Lung (tissue), 11 donors: ENCODE measurements at regions not wholly inside any gene's neighbourhood (a gene's known extent, or its start where the extent isn't known, plus 50 kb on each side); places are given as distances from the start of the nearest gene placed in this dataset.

Source experiments
- ATAC-seq: fragments of 200-7000 bp; cut with Tn5 transposase; one replicate; pipeline ENCODE4 v1.9.1; 2020; ENCODE audit warnings: moderate number of reproducible peaks; ENCODE audit not compliant: insufficient read depth, low FRiP score
- DNase-seq, 3 donors: peaks; one replicate each; pipeline ENCODE4 v3.0.0-alpha.2; 2013 to 2017
- H3K27ac ChIP-seq, 2 donors: one replicate each; pipeline ENCODE4 v1.5.1; 2013; ENCODE audit warnings: mild to moderate bottlenecking in 2 of 2, moderate library complexity in 2 of 2, control low read depth in 1 of 2, inconsistent platforms in 1 of 2, low read depth in 1 of 2, low read length in 1 of 2
- H3K27me3 ChIP-seq, 3 donors: one replicate each; pipeline ENCODE4 v1.5.1; 2013; ENCODE audit warnings: low read length in 2 of 3; ENCODE audit not compliant: control insufficient read depth in 3 of 3, insufficient read depth in 3 of 3
- H3K36me3 ChIP-seq, 4 donors: one replicate each; pipeline ENCODE4 v1.5.1; 2013; ENCODE audit warnings: low read length in 4 of 4, mild to moderate bottlenecking in 1 of 4, moderate library complexity in 1 of 4; ENCODE audit not compliant: control insufficient read depth in 4 of 4, insufficient read depth in 4 of 4
- H3K4me1 ChIP-seq, 5 donors: one replicate each; pipeline ENCODE4 v1.5.1; 2013; ENCODE audit warnings: low read length in 5 of 5, mild to moderate bottlenecking in 2 of 5, moderate library complexity in 1 of 5; ENCODE audit not compliant: control insufficient read depth in 5 of 5, insufficient read depth in 5 of 5
- H3K4me3 ChIP-seq: one replicate; pipeline ENCODE4 v1.5.1; 2013; ENCODE audit warnings: mild to moderate bottlenecking, control low read depth, moderate library complexity
- H3K9ac ChIP-seq, 2 donors: one replicate each; pipeline ENCODE4 v1.5.1; 2013; ENCODE audit warnings: low read length in 2 of 2, control low read depth in 1 of 2; ENCODE audit not compliant: insufficient read depth in 1 of 2
- H3K9me3 ChIP-seq, 4 donors: one replicate each; pipeline ENCODE4 v1.5.1; 2013; ENCODE audit warnings: low read length in 3 of 4, mild to moderate bottlenecking in 1 of 4, moderate library complexity in 1 of 4; ENCODE audit not compliant: control insufficient read depth in 4 of 4, insufficient read depth in 3 of 4
- WGBS, 2 donors: extraction: QIAGEN DNeasy Blood & Tissue Kit; methylation state at CpG; one replicate each; pipeline ENCODE4 v1.1.7; 2013; 5-methylcytosine and 5-hydroxymethylcytosine counted together
- TF ChIP-seq, protein P1 (sequence below): IDR thresholded peaks from 2 replicates; pipeline ENCODE4 v1.5.1; 2012; ENCODE audit warnings: mild to moderate bottlenecking; ENCODE audit errors: control extremely low read depth, extremely low read depth
- donor health status: control.
- donor health status: control.
- donor health status: Bipolar disorder and iron deficiency.
- donor health status: healthy.
- donor health status: DM: yes; HTN: yes; CAD: no.

DNA sequence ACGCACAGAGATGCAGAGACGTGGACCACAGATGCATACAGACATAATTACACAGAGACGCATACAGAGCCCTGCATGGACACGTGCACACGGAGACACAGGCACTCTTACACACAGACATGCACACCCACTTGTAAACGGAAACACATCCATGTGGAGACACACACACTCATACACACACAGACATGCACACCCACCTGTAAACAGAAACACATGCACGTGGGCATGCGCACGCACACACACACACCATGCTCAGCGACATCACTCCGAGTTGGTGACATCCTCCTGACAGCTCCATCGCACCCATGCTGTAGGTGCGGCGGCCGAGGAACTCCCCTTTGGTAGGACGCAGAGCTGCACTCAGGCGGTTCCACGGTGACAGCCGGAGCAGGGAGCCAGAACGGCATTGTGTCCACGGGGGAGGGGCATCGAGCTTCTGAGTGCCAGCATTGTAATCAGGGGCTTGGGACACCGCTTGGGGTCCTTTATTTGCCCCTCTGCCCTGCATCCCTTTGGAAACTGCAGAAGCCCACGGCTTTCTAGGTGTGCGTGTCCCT, 233.5 kb downstream of the RBFOX3 start:
- H3K9me3 ChIP-seq: no peaks in the 10 kb centered on the region
- H3K4me3 ChIP-seq: no peak overlapping the region
- peaks cover 0 to 41% (median 4%) of the 10 kb centered on the region in 3 donors for H3K27me3 ChIP-seq

DNA sequence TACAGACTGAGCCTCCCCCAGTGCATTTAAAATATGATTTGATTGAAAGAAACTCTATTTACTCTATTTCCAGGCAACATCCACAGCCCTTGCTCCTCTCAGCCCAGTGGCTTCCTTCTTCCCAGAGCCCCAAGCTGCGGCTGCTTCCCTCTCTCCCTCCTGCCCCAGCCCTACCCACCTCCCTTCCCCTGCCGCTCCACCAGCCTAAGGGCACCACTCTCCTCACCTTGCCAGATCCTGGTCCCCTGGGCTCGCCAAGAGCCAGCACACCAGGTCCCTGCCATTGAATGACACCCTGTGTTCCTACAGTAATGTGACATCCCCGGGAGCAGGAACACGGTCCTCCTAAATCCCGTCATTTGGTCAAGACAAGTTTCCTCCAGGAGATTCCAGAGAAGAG, 236.0 kb downstream of the RBFOX3 start:
- peaks cover 0 to 47% (median 8%) of the 10 kb centered on the region in 3 donors for H3K27me3 ChIP-seq
- DNase-seq (no peak), ATAC-seq (no peak)
- no peak overlapping the region for H3K9ac ChIP-seq
- TF ChIP-seq, protein P1, sequence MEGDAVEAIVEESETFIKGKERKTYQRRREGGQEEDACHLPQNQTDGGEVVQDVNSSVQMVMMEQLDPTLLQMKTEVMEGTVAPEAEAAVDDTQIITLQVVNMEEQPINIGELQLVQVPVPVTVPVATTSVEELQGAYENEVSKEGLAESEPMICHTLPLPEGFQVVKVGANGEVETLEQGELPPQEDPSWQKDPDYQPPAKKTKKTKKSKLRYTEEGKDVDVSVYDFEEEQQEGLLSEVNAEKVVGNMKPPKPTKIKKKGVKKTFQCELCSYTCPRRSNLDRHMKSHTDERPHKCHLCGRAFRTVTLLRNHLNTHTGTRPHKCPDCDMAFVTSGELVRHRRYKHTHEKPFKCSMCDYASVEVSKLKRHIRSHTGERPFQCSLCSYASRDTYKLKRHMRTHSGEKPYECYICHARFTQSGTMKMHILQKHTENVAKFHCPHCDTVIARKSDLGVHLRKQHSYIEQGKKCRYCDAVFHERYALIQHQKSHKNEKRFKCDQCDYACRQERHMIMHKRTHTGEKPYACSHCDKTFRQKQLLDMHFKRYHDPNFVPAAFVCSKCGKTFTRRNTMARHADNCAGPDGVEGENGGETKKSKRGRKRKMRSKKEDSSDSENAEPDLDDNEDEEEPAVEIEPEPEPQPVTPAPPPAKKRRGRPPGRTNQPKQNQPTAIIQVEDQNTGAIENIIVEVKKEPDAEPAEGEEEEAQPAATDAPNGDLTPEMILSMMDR: no peak
- no peak overlapping the region for H3K27ac ChIP-seq
- no peak overlapping the region for H3K4me3 ChIP-seq
- H3K36me3 ChIP-seq: no peaks in the 10 kb centered on the region
- WGBS, 2 donors: 56 to 58% methylated on average over 6 of the region's 6 CpGs
- peaks cover 0 to 2% (median 0%) of the 10 kb centered on the region in 4 donors for H3K9me3 ChIP-seq
- no peaks in the 10 kb centered on the region for H3K4me1 ChIP-seq

More for the DNA sequence above, 233.5 kb downstream of the RBFOX3 start:
- no peak for DNase-seq
- Histone ChIP-seq H3K27ac (no peak overlapping the region), H3K9ac (no peak overlapping the region), H3K4me1 (no peaks in the 10 kb centered on the region), H3K36me3 (no peaks in the 10 kb centered on the region)
- 62 to 69% methylated on average over 25 of the region's 25 CpGs for WGBS, 2 donors
- ATAC-seq: no peak
- TF ChIP-seq, protein P1: no peak

DNA sequence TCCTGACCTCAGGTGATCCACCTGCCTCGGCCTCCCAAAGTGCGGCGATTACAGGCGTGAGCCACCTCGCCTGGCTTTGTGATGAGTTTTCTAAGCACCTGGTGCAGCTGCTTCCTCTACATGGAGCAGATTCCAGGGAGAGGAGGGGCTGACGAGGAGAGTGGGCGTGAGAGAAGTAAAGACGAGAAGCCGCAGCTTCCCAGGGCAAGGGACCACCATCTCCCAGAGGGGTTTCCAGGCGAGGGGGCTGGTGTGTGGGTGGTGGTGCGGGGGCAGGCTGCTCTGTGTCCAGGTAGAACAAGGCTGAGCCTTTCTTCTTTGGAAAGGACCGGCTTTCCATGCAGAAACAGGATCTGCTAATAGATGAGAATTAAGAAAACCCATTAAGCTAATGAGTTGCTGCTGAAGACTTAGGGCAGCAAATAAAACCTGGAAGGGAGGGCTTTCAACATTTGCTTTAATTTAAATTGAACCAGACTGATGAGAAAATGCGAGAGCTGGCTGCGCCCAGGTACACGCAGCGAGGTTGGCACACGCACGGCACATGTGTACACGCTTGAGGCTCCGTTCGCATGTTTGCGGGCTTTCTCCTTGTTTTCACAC, 236.7 kb downstream of the RBFOX3 start:
- DNase-seq (no peak), ATAC-seq (no peak)
- H3K27ac ChIP-seq: no peak overlapping the region
- peaks cover 0 to 47% (median 8%) of the 10 kb centered on the region in 3 donors for H3K27me3 ChIP-seq
- peaks cover 0 to 2% (median 0%) of the 10 kb centered on the region in 4 donors for H3K9me3 ChIP-seq
- H3K36me3 ChIP-seq: no peaks in the 10 kb centered on the region
- TF ChIP-seq, protein P1: no peak
- 69 to 76% methylated on average over 22 of the region's 22 CpGs for WGBS, 2 donors
- H3K9ac ChIP-seq: no peak overlapping the region
- no peaks in the 10 kb centered on the region for H3K4me1 ChIP-seq
- no peak overlapping the region for H3K4me3 ChIP-seq
